ENCODE measurements at regions not wholly inside any gene's neighbourhood (a gene's known extent, or its start where the extent isn't known, plus 50 kb on each side); places are given as distances from the start of the nearest gene placed in this dataset.

DNA sequence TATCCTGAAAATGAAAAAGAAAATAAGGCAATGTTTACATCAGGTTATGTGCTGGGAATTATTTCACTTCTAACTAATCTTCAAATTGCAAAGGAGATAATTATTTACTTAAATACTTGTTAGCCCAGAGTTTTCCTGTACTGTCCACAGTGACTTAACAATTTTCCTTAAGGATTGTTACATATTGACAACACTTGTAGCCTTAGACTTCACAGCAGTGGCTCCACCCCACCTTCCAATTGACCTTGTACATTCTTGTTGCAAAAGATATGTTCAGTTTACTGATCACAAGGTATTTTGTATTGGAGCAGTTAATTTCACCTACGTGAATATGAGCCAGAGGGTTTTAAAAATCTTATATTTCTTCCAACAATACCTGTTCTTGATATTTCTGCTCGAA is 376.9 kb downstream of the CNTN6 start:
- H3K4me1 Mint-ChIP-seq (ENCODE audit: low read depth) = no peaks in the 10 kb centered on the region
- H3K36me3 Mint-ChIP-seq (ENCODE audit: low read depth) = no peaks in the 10 kb centered on the region
- intact Hi-C loops (cut with micrococcal nuclease) = no loop called here
- POLR2A ChIA-PET = no interaction called here
- TF ChIP-seq, protein P1, sequence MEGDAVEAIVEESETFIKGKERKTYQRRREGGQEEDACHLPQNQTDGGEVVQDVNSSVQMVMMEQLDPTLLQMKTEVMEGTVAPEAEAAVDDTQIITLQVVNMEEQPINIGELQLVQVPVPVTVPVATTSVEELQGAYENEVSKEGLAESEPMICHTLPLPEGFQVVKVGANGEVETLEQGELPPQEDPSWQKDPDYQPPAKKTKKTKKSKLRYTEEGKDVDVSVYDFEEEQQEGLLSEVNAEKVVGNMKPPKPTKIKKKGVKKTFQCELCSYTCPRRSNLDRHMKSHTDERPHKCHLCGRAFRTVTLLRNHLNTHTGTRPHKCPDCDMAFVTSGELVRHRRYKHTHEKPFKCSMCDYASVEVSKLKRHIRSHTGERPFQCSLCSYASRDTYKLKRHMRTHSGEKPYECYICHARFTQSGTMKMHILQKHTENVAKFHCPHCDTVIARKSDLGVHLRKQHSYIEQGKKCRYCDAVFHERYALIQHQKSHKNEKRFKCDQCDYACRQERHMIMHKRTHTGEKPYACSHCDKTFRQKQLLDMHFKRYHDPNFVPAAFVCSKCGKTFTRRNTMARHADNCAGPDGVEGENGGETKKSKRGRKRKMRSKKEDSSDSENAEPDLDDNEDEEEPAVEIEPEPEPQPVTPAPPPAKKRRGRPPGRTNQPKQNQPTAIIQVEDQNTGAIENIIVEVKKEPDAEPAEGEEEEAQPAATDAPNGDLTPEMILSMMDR (IDR thresholded peaks at IDR 0.05) = no peak
- peaks cover 2% of the 10 kb centered on the region for H3K9me3 Mint-ChIP-seq
- H3K4me3 Mint-ChIP-seq = no peak overlapping the region
- DNase-seq = no peak
- ATAC-seq = no peak
- no peaks in the 10 kb centered on the region for H3K27me3 Mint-ChIP-seq
- no peak overlapping the region for H3K27ac Mint-ChIP-seq
- CTCF ChIA-PET = no interaction called here

DNA sequence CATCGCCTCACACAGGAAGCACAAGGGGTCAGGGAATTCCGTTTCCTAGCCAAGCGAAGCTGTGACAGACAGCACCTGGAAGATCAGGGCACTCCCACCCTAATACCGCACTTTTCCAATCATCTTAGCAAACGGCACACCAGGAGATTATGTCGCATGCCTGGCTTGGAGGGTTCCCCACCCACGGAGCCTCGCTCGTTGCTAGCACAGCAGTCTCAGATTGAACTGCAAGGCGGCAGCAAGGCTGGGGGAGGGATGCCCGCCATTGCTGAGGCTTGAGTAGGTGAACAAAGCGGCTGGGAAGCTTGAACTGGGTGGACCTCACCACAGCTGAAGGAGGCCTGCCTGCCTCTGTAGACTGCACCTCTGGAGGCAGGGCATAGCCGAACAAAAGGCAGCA is 384.8 kb downstream of the CNTN6 start:
- H3K4me1 Mint-ChIP-seq (ENCODE audit: low read depth) = no peaks in the 10 kb centered on the region

GRCh38 chr3:1495466-1495865 is 402.6 kb downstream of the CNTN6 start:
- TF ChIP-seq, protein P1 (IDR thresholded peaks at IDR 0.05) = no peak
- intact Hi-C loops (cut with micrococcal nuclease) = no loop called here
- ChIA-PET CTCF (no interaction called here), POLR2A (no interaction called here)
- Mint-ChIP-seq H3K27ac (no peak overlapping the region), H3K4me1 (ENCODE audit: low read depth) (no peaks in the 10 kb centered on the region), H3K27me3 (no peaks in the 10 kb centered on the region), H3K9me3 (peaks cover 7% of the 10 kb centered on the region), H3K36me3 (ENCODE audit: low read depth) (no peaks in the 10 kb centered on the region), H3K4me3 (no peak overlapping the region)
- DNase-seq (no peak), ATAC-seq (no peak)

More for the DNA sequence above, 384.8 kb downstream of the CNTN6 start:
- Mint-ChIP-seq H3K4me3 (no peak overlapping the region), H3K27me3 (no peaks in the 10 kb centered on the region), H3K27ac (no peak overlapping the region), H3K36me3 (ENCODE audit: low read depth) (no peaks in the 10 kb centered on the region), H3K9me3 (peaks cover 6% of the 10 kb centered on the region)
- intact Hi-C loops (cut with micrococcal nuclease) = no loop called here
- CTCF ChIA-PET = no interaction called here
- DNase-seq (no peak), ATAC-seq (no peak)
- POLR2A ChIA-PET = no interaction called here
- TF ChIP-seq, protein P1 (IDR thresholded peaks at IDR 0.05) = no peak

- Mint-ChIP-seq H3K27me3 (no peaks in the 10 kb centered on the region), H3K4me1 (ENCODE audit: low read depth) (no peaks in the 10 kb centered on the region), H3K36me3 (ENCODE audit: low read depth) (no peaks in the 10 kb centered on the region), H3K27ac (no peak overlapping the region), H3K4me3 (no peak overlapping the region), H3K9me3 (peaks cover 3% of the 10 kb centered on the region)
- TF ChIP-seq, protein P1 (IDR thresholded peaks at IDR 0.05) = no peak
- ChIA-PET POLR2A (no interaction called here), CTCF (no interaction called here)
- DNase-seq (no peak), ATAC-seq (no peak)
- intact Hi-C loops (cut with micrococcal nuclease) = no loop called here
Measured at GRCh38 chr3:1499694-1500093, 406.9 kb downstream of the CNTN6 start.

DNA sequence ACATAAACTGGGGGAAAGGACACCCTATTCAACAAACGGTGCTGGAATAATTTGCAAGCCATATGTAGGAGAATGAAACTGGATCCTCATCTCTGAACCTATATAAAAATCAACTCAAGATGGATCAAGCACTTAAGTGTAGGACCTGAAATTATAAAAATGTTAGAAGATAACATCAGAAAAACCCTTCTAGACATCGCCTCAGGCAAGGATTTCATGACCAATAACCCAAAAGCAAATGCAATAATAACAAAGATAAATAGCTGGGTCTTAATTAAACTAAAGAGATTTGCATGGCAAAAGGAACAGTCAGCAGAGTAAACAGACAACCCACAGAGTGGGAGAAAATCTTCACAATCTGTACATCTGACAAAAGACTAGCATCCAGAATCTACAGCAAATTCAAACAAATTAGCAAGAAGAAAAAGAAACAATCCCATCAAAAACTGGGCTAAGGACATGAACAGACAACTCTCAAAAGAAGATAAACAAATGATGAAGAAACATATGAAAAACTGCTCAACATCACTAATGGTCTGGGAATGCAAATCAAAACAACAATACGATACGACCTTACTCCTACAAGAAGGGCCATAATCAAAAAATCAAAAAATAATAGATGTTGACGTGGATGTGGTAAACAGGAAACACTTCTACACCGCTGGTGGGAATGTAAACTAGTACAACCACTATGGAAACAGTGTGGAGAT is 408.7 kb downstream of the CNTN6 start:
- DNase-seq = no peak
- intact Hi-C loops (cut with micrococcal nuclease) = no loop called here
- Mint-ChIP-seq H3K9me3 (peaks cover 3% of the 10 kb centered on the region), H3K27me3 (no peaks in the 10 kb centered on the region), H3K27ac (no peak overlapping the region), H3K4me1 (ENCODE audit: low read depth) (no peaks in the 10 kb centered on the region), H3K36me3 (ENCODE audit: low read depth) (no peaks in the 10 kb centered on the region), H3K4me3 (no peak overlapping the region)
- POLR2A ChIA-PET = no interaction called here
- no peak for ATAC-seq
- TF ChIP-seq, protein P1 (IDR thresholded peaks at IDR 0.05) = no peak
- CTCF ChIA-PET = no interaction called here

Measured in activated CD8-positive, alpha-beta T cell treated with anti-CD3 and anti-CD28 coated beads for 36 hours (primary cell).